Bronchial epithelial cell (primary cell): ENCODE measurements at regions not wholly inside any gene's neighbourhood (a gene's known extent, or its start where the extent isn't known, plus 50 kb on each side); places are given as distances from the start of the nearest gene placed in this dataset.

Experiments
- DNase-seq: peaks from one replicate; pipeline ENCODE4 v3.0.0-alpha.2; 2010; ENCODE audit warnings: low read depth
- FAIRE-seq: peaks from 2 replicates; lab custom pipeline; 2011; peaks lifted over from hg19 to GRCh38; lab: Jason Lieb, UNC
- H3K27me3 ChIP-seq: 2 replicates; pipeline ENCODE4 v1.5.1; 2011; ENCODE audit warnings: low read length; ENCODE audit not compliant: control insufficient read depth, insufficient read depth
- H3K36me3 ChIP-seq: 2 replicates; pipeline ENCODE4 v1.5.1; 2011; ENCODE audit warnings: low read length; ENCODE audit not compliant: control insufficient read depth, insufficient read depth
- H3K4me3 ChIP-seq: 2 replicates; pipeline ENCODE4 v1.5.1; 2011; ENCODE audit warnings: mild to moderate bottlenecking, low read depth, low read length, control low read depth
- CTCF ChIP-seq: IDR thresholded peaks from 2 replicates; pipeline ENCODE4 v1.5.1; 2011; ENCODE audit warnings: mild to moderate bottlenecking, moderate library complexity, low read length, control low read depth, inconsistent platforms; ENCODE audit not compliant: insufficient read depth, severe bottlenecking

DNA sequence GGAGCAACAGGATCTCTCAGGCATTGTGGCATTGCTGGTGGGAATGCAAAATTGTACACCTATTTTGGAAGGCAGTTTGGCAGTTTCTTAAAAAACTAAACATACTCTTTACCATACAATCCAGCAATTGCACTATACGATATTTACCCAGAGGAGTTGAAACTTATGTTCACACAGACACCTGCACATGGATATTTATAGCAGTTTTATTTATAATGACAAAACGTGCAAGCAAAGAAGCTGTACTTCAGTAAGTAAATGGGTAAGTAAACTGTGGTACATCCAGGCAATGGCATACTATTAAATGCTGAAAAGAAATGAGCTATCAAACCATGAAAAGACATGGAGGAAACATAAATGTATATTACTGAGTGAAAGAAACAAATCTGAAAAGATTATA, 71.6 kb upstream of the UBAC2 start:
- Histone ChIP-seq H3K27me3 (no peaks in the 10 kb centered on the region), H3K4me3 (no peak overlapping the region), H3K36me3 (no peaks in the 10 kb centered on the region)
- TF ChIP-seq CTCF, result no peak
- FAIRE-seq, result no peak
- no peak for DNase-seq

DNA sequence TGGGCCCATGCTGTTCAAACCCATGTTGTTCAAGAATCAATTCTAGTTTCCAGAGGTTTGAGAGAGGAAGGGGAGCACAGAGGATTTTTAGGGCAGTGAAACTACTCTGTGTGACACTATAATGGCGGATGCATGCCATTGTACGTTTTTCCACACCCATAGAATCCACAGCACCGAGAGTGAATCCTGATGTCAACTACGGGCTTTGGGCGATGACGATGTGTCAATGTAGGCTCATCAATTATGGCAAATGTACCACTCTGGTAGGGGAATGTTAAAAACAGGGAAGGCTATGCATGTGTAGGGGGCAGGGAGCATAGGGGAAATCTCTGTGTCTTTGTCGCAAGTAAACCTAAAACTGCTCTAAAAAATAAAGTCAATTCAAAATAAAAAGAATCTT, 70.7 kb upstream of the UBAC2 start:
- no peak for TF ChIP-seq CTCF

DNA sequence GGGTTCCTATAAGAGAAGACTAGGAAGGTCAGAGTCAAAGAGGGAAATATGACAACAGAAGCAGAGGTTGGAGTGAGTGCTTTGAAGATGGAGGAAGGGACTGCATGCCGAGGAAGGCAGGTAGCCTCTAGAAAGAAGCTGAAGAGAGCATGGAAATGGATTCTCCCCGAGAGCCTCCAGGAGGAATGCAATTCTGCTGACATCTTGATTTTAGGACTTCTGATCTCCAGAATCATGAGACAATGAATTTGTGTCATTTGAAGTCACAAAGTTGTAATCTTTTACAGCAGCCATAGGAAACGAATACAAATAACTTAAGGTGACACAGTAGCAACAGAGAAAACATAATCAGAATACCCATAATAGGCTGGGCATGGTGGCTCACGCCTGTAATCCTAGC, 69.2 kb upstream of the UBAC2 start:
- FAIRE-seq, result no peak
- no peak overlapping the region for H3K4me3 ChIP-seq
- TF ChIP-seq CTCF, result no peak

More for the DNA sequence above, 70.7 kb upstream of the UBAC2 start:
- Histone ChIP-seq H3K4me3 (no peak overlapping the region), H3K36me3 (no peaks in the 10 kb centered on the region), H3K27me3 (no peaks in the 10 kb centered on the region)
- FAIRE-seq, result no peak
- DNase-seq, result no peak

GRCh38 chr13:99132295-99132835, 68.3 kb upstream of the UBAC2 start:
- no peak for FAIRE-seq
- no peak for TF ChIP-seq CTCF
- Histone ChIP-seq H3K4me3 (no peak overlapping the region), H3K27me3 (no peaks in the 10 kb centered on the region), H3K36me3 (no peaks in the 10 kb centered on the region)
- DNase-seq, result no peak

More for the DNA sequence above, 69.2 kb upstream of the UBAC2 start:
- no peaks in the 10 kb centered on the region for H3K27me3 ChIP-seq
- DNase-seq, result no peak
- no peaks in the 10 kb centered on the region for H3K36me3 ChIP-seq

DNA sequence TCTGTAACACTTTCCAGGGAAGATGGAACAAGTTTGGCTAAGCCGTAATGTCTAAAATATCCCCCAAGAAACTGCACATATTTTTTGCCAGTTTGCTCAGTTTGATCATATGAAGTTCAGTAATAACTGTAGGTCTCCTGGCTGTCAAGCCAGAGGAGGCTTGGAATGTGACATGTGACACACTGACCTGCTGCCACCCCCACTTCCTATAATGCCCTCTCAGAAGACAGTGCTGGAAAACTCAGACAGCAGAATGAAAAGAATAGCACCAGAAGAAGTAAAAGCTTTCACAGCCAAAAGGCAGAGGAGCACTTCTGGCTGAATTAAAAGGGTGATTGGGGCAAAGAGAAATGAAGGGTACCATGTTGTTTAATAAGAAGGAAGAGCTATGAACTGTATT, 67.4 kb upstream of the UBAC2 start:
- TF ChIP-seq CTCF, result no peak
- Histone ChIP-seq H3K4me3 (no peak overlapping the region), H3K27me3 (no peaks in the 10 kb centered on the region), H3K36me3 (no peaks in the 10 kb centered on the region)
- DNase-seq, result no peak
- no peak for FAIRE-seq

- Histone ChIP-seq H3K36me3 (no peaks in the 10 kb centered on the region), H3K4me3 (no peak overlapping the region), H3K27me3 (no peaks in the 10 kb centered on the region)
- DNase-seq (no peak), FAIRE-seq (no peak)
- TF ChIP-seq CTCF, result no peak
These were observed 66.8 kb upstream of the UBAC2 start for GRCh38 chr13:99133848-99134247.
